Keratinocyte (primary cell): ENCODE measurements at regions not wholly inside any gene's neighbourhood (a gene's known extent, or its start where the extent isn't known, plus 50 kb on each side); places are given as distances from the start of the nearest gene placed in this dataset.

Source experiments
- DNase-seq: peaks from one replicate; pipeline ENCODE4 v3.0.0-alpha.2; 2011; ENCODE audit warnings: low read depth, missing footprints, low spot score
- FAIRE-seq: peaks from 2 replicates; lab custom pipeline; 2011; peaks lifted over from hg19 to GRCh38; lab: Jason Lieb, UNC
- H2AFZ ChIP-seq: 2 replicates; pipeline ENCODE4 v1.6.0; 2012; ENCODE audit warnings: low read length, control low read depth, inconsistent platforms; ENCODE audit not compliant: control insufficient read depth
- H3K27ac ChIP-seq: 2 replicates; pipeline ENCODE4 v1.5.1; 2011; ENCODE audit warnings: low read length; ENCODE audit not compliant: control insufficient read depth, insufficient read depth
- H3K27me3 ChIP-seq: 3 replicates; pipeline ENCODE4 v1.6.0; 2011; ENCODE audit warnings: low read length; ENCODE audit not compliant: control insufficient read depth, insufficient read depth; ENCODE audit errors: extremely low read depth
- H3K36me3 ChIP-seq, 2 experiments: 2 replicates in 1 of 2; 3 replicates in 1 of 2; pipeline ENCODE4 v1.5.1; 2011; ENCODE audit warnings: low read length in 2 of 2, mild to moderate bottlenecking in 1 of 2; ENCODE audit not compliant: control insufficient read depth in 2 of 2, insufficient read depth in 2 of 2; ENCODE audit errors: extremely low read depth in 1 of 2
- H3K4me1 ChIP-seq: 3 replicates; pipeline ENCODE4 v1.5.1; 2011; ENCODE audit warnings: low read length; ENCODE audit not compliant: control insufficient read depth, insufficient read depth; ENCODE audit errors: extremely low read depth
- H3K4me2 ChIP-seq: 3 replicates; pipeline ENCODE4 v1.6.0; 2011; ENCODE audit warnings: low read depth, low read length; ENCODE audit not compliant: control insufficient read depth, insufficient read depth; ENCODE audit errors: extremely low read depth
- H3K4me3 ChIP-seq, 3 experiments: fragments of 200-600 bp in 1 of 3; sonication (generic) in 1 of 3; 2 replicates in 2 of 3; 3 replicates in 1 of 3; pipeline ENCODE4 v1.5.1; 2011 to 2016; ENCODE audit warnings: low read length in 3 of 3, mild to moderate bottlenecking in 3 of 3, control low read depth in 2 of 3, inconsistent platforms in 1 of 3, low read depth in 1 of 3, mixed read lengths in 1 of 3, mixed run types in 1 of 3, moderate library complexity in 1 of 3; ENCODE audit not compliant: control insufficient read depth in 2 of 3, insufficient read depth in 2 of 3; ENCODE audit errors: extremely low read depth in 1 of 3
- H3K79me2 ChIP-seq: 2 replicates; pipeline ENCODE4 v1.6.0; 2012; ENCODE audit warnings: low read length; ENCODE audit not compliant: control insufficient read depth, insufficient read depth
- H3K9ac ChIP-seq: 3 replicates; pipeline ENCODE4 v1.6.0; 2011; ENCODE audit warnings: low read length; ENCODE audit not compliant: control insufficient read depth, insufficient read depth; ENCODE audit errors: extremely low read depth
- H3K9me1 ChIP-seq: 3 replicates; pipeline ENCODE4 v1.6.0; 2011; ENCODE audit warnings: low read length; ENCODE audit not compliant: control insufficient read depth, insufficient read depth; ENCODE audit errors: extremely low read depth
- H3K9me3 ChIP-seq: 2 replicates; pipeline ENCODE4 v1.5.1; 2012; ENCODE audit warnings: low read depth, low read length; ENCODE audit not compliant: control insufficient read depth
- H4K20me1 ChIP-seq: 3 replicates; pipeline ENCODE4 v1.6.0; 2011; ENCODE audit warnings: low read length; ENCODE audit not compliant: control insufficient read depth, insufficient read depth; ENCODE audit errors: extremely low read depth
- CTCF ChIP-seq, 3 experiments: IDR thresholded peaks in 1 of 3; conservative IDR thresholded peaks in 1 of 3; optimal IDR thresholded peaks in 1 of 3; 2 replicates in 2 of 3; 3 replicates in 1 of 3; pipeline versions ENCODE3 to v1.5.1; 2011; ENCODE audit warnings: low read length in 3 of 3, mild to moderate bottlenecking in 3 of 3, moderate library complexity in 2 of 3, control low read depth in 1 of 3, inconsistent platforms in 1 of 3; ENCODE audit not compliant: insufficient read depth in 2 of 3; ENCODE audit errors: extremely low read depth in 1 of 3
- EZH2 ChIP-seq: IDR thresholded peaks from one replicate; pipeline ENCODE4 v1.6.1; 2012; ENCODE audit warnings: inconsistent platforms, mild to moderate bottlenecking, low read length, moderate library complexity
- dilution Hi-C: fragments of 300-500 bp; cut with MboI; formaldehyde crosslinking; loops from one replicate; pipeline ENCODE4 v1.7.0; 2020; ENCODE audit warnings: low sequenced_read_pairs; ENCODE audit not compliant: extremely low pct_ligation_motif_present

- no peak overlapping the region for H3K4me3 ChIP-seq
- no peaks in the 10 kb centered on the region for H3K36me3 ChIP-seq
- H3K9me3 ChIP-seq, result no peaks in the 10 kb centered on the region
- no peak overlapping the region for H2AFZ ChIP-seq
- no peaks in the 10 kb centered on the region for H3K79me2 ChIP-seq
- H3K4me2 ChIP-seq, result no peak overlapping the region
- H3K9ac ChIP-seq, result no peak overlapping the region
- no peak overlapping the region for H3K27ac ChIP-seq
- DNase-seq (no peak), FAIRE-seq (no peak)
- H4K20me1 ChIP-seq, result no peaks in the 10 kb centered on the region
- H3K9me1 ChIP-seq, result no peaks in the 10 kb centered on the region
- no peaks in the 10 kb centered on the region for H3K4me1 ChIP-seq
- dilution Hi-C loops, result no loop called here
- no peak for TF ChIP-seq EZH2
- no peak for TF ChIP-seq CTCF (optimal IDR thresholded peaks at IDR 0.05 in 1 of 3, IDR thresholded peaks at IDR 0.05 in 1 of 3, conservative IDR thresholded peaks at IDR 0.05 in 1 of 3; ENCODE audit: extremely low read depth in 1 of 3, insufficient read depth in 2 of 3, low read length in 3 of 3)
- no peaks in the 10 kb centered on the region for H3K27me3 ChIP-seq
Observed at GRCh38 chr6:63442870-63443269, 123.1 kb upstream of the LGSN start.

- dilution Hi-C loops, result no loop called here
- TF ChIP-seq EZH2 (no peak), CTCF (optimal IDR thresholded peaks at IDR 0.05 in 1 of 3, IDR thresholded peaks at IDR 0.05 in 1 of 3, conservative IDR thresholded peaks at IDR 0.05 in 1 of 3; ENCODE audit: extremely low read depth in 1 of 3, insufficient read depth in 2 of 3, low read length in 3 of 3) (no peak)
- FAIRE-seq, result no peak
- no peaks in the 10 kb centered on the region for H3K4me1 ChIP-seq
- no peak for DNase-seq
- no peak overlapping the region for H2AFZ ChIP-seq
- H3K4me2 ChIP-seq, result no peak overlapping the region
- H3K27me3 ChIP-seq, result no peaks in the 10 kb centered on the region
- H3K9me3 ChIP-seq, result no peaks in the 10 kb centered on the region
- no peaks in the 10 kb centered on the region for H3K9me1 ChIP-seq
- no peak overlapping the region for H3K4me3 ChIP-seq
- H4K20me1 ChIP-seq, result no peaks in the 10 kb centered on the region
- no peak overlapping the region for H3K27ac ChIP-seq
- H3K36me3 ChIP-seq, result no peaks in the 10 kb centered on the region
- no peak overlapping the region for H3K9ac ChIP-seq
- H3K79me2 ChIP-seq, result no peaks in the 10 kb centered on the region
Observed at GRCh38 chr6:63444768-63445167, 125.0 kb upstream of the LGSN start.
